GM23338 (cell line): ENCODE measurements at regions not wholly inside any gene's neighbourhood (a gene's known extent, or its start where the extent isn't known, plus 50 kb on each side); places are given as distances from the start of the nearest gene placed in this dataset.

Experiments used
- ATAC-seq: fragments of 200-7000 bp; cut with Tn5 transposase; 3 replicates; pipeline ENCODE4 v1.9.1; 2020
- DNase-seq: peaks from one replicate; pipeline ENCODE4 v3.0.0-alpha.2; 2015; ENCODE audit warnings: low spot score
- H2AFZ ChIP-seq: fragments of 200-600 bp; sonication (generic); 2 replicates; pipeline ENCODE4 v1.8.0; 2016; ENCODE audit warnings: antibody characterized with exemption, mild to moderate bottlenecking, moderate library complexity
- H3F3A ChIP-seq: fragments of 200-600 bp; sonication (generic); replicated peaks from 2 replicates; pipeline ENCODE4 v1.8.0; 2017; ENCODE audit warnings: antibody characterized with exemption, mixed run types, low read depth
- H3K27ac ChIP-seq: fragments of 200-600 bp; sonication (generic); 2 replicates; pipeline ENCODE4 v1.6.1; 2016; ENCODE audit warnings: low read depth
- H3K27me3 ChIP-seq: fragments of 200-600 bp; sonication (generic); 2 replicates; pipeline ENCODE4 v1.8.0; 2016; ENCODE audit warnings: mild to moderate bottlenecking, mixed run types, moderate library complexity; ENCODE audit not compliant: insufficient read depth
- H3K36me3 ChIP-seq: fragments of 200-600 bp; sonication (generic); 2 replicates; pipeline ENCODE4 v1.8.0; 2016; ENCODE audit warnings: mild to moderate bottlenecking; ENCODE audit not compliant: insufficient read depth
- H3K4me1 ChIP-seq: fragments of 200-600 bp; sonication (generic); 2 replicates; pipeline ENCODE4 v1.8.0; 2016; ENCODE audit warnings: mild to moderate bottlenecking, moderate library complexity; ENCODE audit not compliant: insufficient read depth
- H3K4me2 ChIP-seq: fragments of 200-600 bp; sonication (generic); 2 replicates; pipeline ENCODE4 v1.7.1; 2017; ENCODE audit warnings: mixed run types
- H3K4me3 ChIP-seq: fragments of 200-600 bp; sonication (generic); 2 replicates; pipeline ENCODE4 v1.6.1; 2016; ENCODE audit warnings: mixed run types
- H3K79me2 ChIP-seq: fragments of 200-600 bp; sonication (generic); replicated peaks from 2 replicates; pipeline ENCODE4 v1.8.0; 2017; ENCODE audit warnings: mild to moderate bottlenecking; ENCODE audit not compliant: insufficient read depth
- H3K9me2 ChIP-seq: fragments of 200-600 bp; sonication (generic); 2 replicates; pipeline ENCODE4 v1.8.0; 2017; ENCODE audit not compliant: insufficient read depth
- H4K20me1 ChIP-seq: fragments of 200-600 bp; sonication (generic); replicated peaks from 2 replicates; pipeline ENCODE4 v1.8.0; 2017; ENCODE audit warnings: mild to moderate bottlenecking; ENCODE audit not compliant: insufficient read depth
- H3K27ac Mint-ChIP-seq: 2 replicates; pipeline ENCODE4 v1.8.0; 2020; ENCODE audit warnings: inconsistent platforms, mild to moderate bottlenecking, moderate library complexity, mixed read lengths
- H3K27me3 Mint-ChIP-seq: 3 replicates; pipeline ENCODE4 v1.8.0; 2022; ENCODE audit warnings: low read depth, mild to moderate bottlenecking, moderate library complexity, mixed read lengths, inconsistent platforms; ENCODE audit not compliant: insufficient read depth, poor library complexity
- H3K36me3 Mint-ChIP-seq: 3 replicates; pipeline ENCODE4 v1.8.0; 2021; ENCODE audit warnings: low read depth, mild to moderate bottlenecking, inconsistent platforms, moderate library complexity, mixed read lengths
- H3K4me1 Mint-ChIP-seq: 3 replicates; pipeline ENCODE4 v1.8.0; 2020; ENCODE audit warnings: mild to moderate bottlenecking, inconsistent platforms, mixed read lengths
- H3K4me3 Mint-ChIP-seq: 3 replicates; pipeline ENCODE4 v1.8.0; 2021; ENCODE audit warnings: moderate library complexity, mild to moderate bottlenecking, inconsistent platforms, mixed read lengths
- H3K9me3 Mint-ChIP-seq: 3 replicates; pipeline ENCODE4 v1.8.0; 2020; ENCODE audit warnings: moderate library complexity, mild to moderate bottlenecking, inconsistent platforms, mixed read lengths
- CREB1 ChIP-seq: fragments of 250-450 bp; sonication (Bioruptor Pico); IDR thresholded peaks from 2 replicates; pipeline ENCODE4 v1.5.0; 2020; ENCODE audit warnings: low read depth, mild to moderate bottlenecking, moderate library complexity
- ETS1 ChIP-seq: IDR thresholded peaks from 2 replicates; pipeline ENCODE4 v1.6.1; 2016; ENCODE audit warnings: antibody characterized with exemption
- EZH2phosphoT487 ChIP-seq: fragments of 200-600 bp; sonication (generic); IDR thresholded peaks from one replicate; pipeline ENCODE4 v1.8.1; 2018; ENCODE audit warnings: antibody characterized with exemption; ENCODE audit not compliant: unreplicated experiment
- JUNB ChIP-seq: IDR thresholded peaks from one replicate; pipeline ENCODE4 v1.6.1; 2016; ENCODE audit warnings: antibody characterized with exemption; ENCODE audit not compliant: unreplicated experiment
- POLR2AphosphoS5 ChIP-seq: IDR thresholded peaks from 2 replicates; pipeline ENCODE4 v1.6.1; 2016; ENCODE audit warnings: antibody characterized with exemption, low read depth
- STAT1 ChIP-seq: IDR thresholded peaks from one replicate; pipeline ENCODE4 v1.6.1; 2016; ENCODE audit warnings: antibody characterized with exemption; ENCODE audit not compliant: unreplicated experiment
- ZNF114 ChIP-seq: fragments of 250-450 bp; sonication (Bioruptor Pico); IDR thresholded peaks from 2 replicates; pipeline ENCODE4 v1.5.0; 2020; ENCODE audit warnings: mild to moderate bottlenecking, moderate library complexity
- ZNF331 ChIP-seq: fragments of 250-450 bp; sonication (Bioruptor Pico); IDR thresholded peaks from 2 replicates; pipeline ENCODE4 v1.5.0; 2020; ENCODE audit warnings: low read depth, mild to moderate bottlenecking, moderate library complexity
- ZNF462 ChIP-seq: fragments of 250-450 bp; sonication (Bioruptor Pico); IDR thresholded peaks from 2 replicates; pipeline ENCODE4 v1.5.0; 2020; ENCODE audit warnings: mild to moderate bottlenecking, moderate library complexity

GRCh38 chr5:85069659-85070640 is 685.3 kb upstream of the EDIL3 start (continued):
- TF ChIP-seq STAT1 (no peak), ZNF331 (CRISPR knock-in tag) (no peak), EZH2phosphoT487 (no peak), JUNB (no peak), ZNF462 (CRISPR knock-in tag) (no peak), CREB1 (CRISPR knock-in tag) (no peak)

- Histone ChIP-seq H2AFZ (no peak overlapping the region), H4K20me1 (no peaks in the 10 kb centered on the region), H3K79me2 (no peaks in the 10 kb centered on the region), H3K4me1 (no peaks in the 10 kb centered on the region), H3K4me3 (no peak overlapping the region), H3F3A (no peaks in the 10 kb centered on the region), H3K9me2 (no peaks in the 10 kb centered on the region), H3K27me3 (no peaks in the 10 kb centered on the region), H3K36me3 (no peaks in the 10 kb centered on the region), H3K27ac (no peak overlapping the region), H3K4me2 (no peak overlapping the region)
- H3K9me3 Mint-ChIP-seq: no peaks in the 10 kb centered on the region
- ATAC-seq (no peak), DNase-seq (no peak)
- H3K27me3 Mint-ChIP-seq: no peaks in the 10 kb centered on the region
- H3K4me1 Mint-ChIP-seq: no peaks in the 10 kb centered on the region
- no peak overlapping the region for H3K27ac Mint-ChIP-seq
- H3K36me3 Mint-ChIP-seq: no peaks in the 10 kb centered on the region
- no peak overlapping the region for H3K4me3 Mint-ChIP-seq
- TF ChIP-seq ZNF331 (CRISPR knock-in tag) (no peak), STAT1 (no peak), ETS1 (no peak), ZNF114 (CRISPR knock-in tag) (no peak), POLR2AphosphoS5 (no peak)
Observed at GRCh38 chr5:85077581-85077980, 692.9 kb upstream of the EDIL3 start.
